ENCODE measurements at regions not wholly inside any gene's neighbourhood (a gene's known extent, or its start where the extent isn't known, plus 50 kb on each side); places are given as distances from the start of the nearest gene placed in this dataset.

DNA sequence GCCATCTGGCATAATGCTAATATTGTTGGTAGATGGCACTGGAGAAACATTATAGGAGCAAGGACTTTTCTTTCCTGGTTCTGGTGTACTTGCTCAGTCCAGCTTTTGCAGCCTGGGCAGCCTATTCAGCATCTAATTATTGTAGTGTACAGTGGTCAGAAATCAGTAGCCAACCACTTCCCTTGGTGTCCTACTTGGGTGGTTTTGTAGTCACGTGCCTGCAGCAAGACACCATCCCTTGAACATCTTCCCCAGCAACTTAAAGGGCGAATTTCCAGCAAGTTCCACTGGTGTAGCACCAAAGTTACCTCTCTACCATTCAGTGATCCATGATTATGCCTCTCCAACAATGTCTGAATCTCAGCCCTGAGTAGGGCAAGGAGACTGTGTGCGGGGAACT is 557.6 kb downstream of the SATB2 start:
- TF ChIP-seq CTCF (IDR thresholded peaks at IDR 0.05; ENCODE audit: low read length), result no peak
- no peak for TF ChIP-seq EZH2 (IDR thresholded peaks at IDR 0.05; ENCODE audit: borderline replicate concordance, low read length)

All from OCI-LY1 (cell line).